Embryonic facial prominence (tissue), 1 donor: ENCODE measurements at regions not wholly inside any gene's neighbourhood (a gene's known extent, or its start where the extent isn't known, plus 50 kb on each side); places are given as distances from the start of the nearest gene placed in this dataset.

Source experiments
- DNase-seq: peaks from one replicate; pipeline ENCODE4 v3.0.0-alpha.2; 2016; ENCODE audit errors: extremely low spot score

- DNase-seq, result no peak
Observed at GRCh38 chr4:136314686-136315085, 1217.6 kb downstream of the PCDH18 start.

GRCh38 chr4:136311774-136312173 lies 1220.5 kb downstream of the PCDH18 start:
- DNase-seq, result no peak

GRCh38 chr4:136307765-136308164 lies 1224.5 kb downstream of the PCDH18 start:
- no peak for DNase-seq

- no peak for DNase-seq
Observed at GRCh38 chr4:136306361-136306760, 1225.9 kb downstream of the PCDH18 start.

- DNase-seq, result no peak
Observed at GRCh38 chr4:136302566-136302965, 1229.7 kb downstream of the PCDH18 start.

- no peak for DNase-seq
Observed at GRCh38 chr4:136301749-136302495, 1230.4 kb downstream of the PCDH18 start.

GRCh38 chr4:136283977-136284376 lies 1248.3 kb downstream of the PCDH18 start:
- no peak for DNase-seq

- DNase-seq, result no peak
Observed at GRCh38 chr4:136281889-136282288, 1250.4 kb downstream of the PCDH18 start.

- no peak for DNase-seq
Observed at GRCh38 chr4:136281307-136281706, 1251.0 kb downstream of the PCDH18 start.

GRCh38 chr4:136277741-136278140 lies 1254.6 kb downstream of the PCDH18 start:
- DNase-seq, result no peak

- DNase-seq, result no peak
Observed at GRCh38 chr4:136246876-136247275, 1285.4 kb downstream of the PCDH18 start.

- DNase-seq, result no peak
Observed at GRCh38 chr4:136241221-136241986, 1290.9 kb downstream of the PCDH18 start.

- no peak for DNase-seq
Observed at GRCh38 chr4:136227315-136227714, 1305.0 kb downstream of the PCDH18 start.

- no peak for DNase-seq
Observed at GRCh38 chr4:136219592-136220125, 1312.6 kb downstream of the PCDH18 start.

- DNase-seq, result no peak
Observed at GRCh38 chr4:136203199-136203598, 1329.1 kb downstream of the PCDH18 start.

- DNase-seq, result no peak
Observed at GRCh38 chr4:136198358-136198757, 1333.9 kb downstream of the PCDH18 start.

- DNase-seq, result no peak
Observed at GRCh38 chr4:136194962-136195361, 1337.3 kb downstream of the PCDH18 start.

- no peak for DNase-seq
Observed at GRCh38 chr4:136186650-136187049, 1345.6 kb downstream of the PCDH18 start.

GRCh38 chr4:136183513-136183912 lies 1348.8 kb downstream of the PCDH18 start:
- DNase-seq, result no peak

GRCh38 chr4:136156947-136157346 lies 1375.3 kb downstream of the PCDH18 start:
- DNase-seq, result no peak

- no peak for DNase-seq
Observed at GRCh38 chr4:136150046-136150445, 1382.2 kb downstream of the PCDH18 start.

GRCh38 chr4:136136601-136137000 lies 1395.7 kb downstream of the PCDH18 start:
- DNase-seq, result no peak

GRCh38 chr4:136124251-136124745 lies 1408.0 kb downstream of the PCDH18 start:
- no peak for DNase-seq
